ENCODE measurements at regions not wholly inside any gene's neighbourhood (a gene's known extent, or its start where the extent isn't known, plus 50 kb on each side); places are given as distances from the start of the nearest gene placed in this dataset.

DNA sequence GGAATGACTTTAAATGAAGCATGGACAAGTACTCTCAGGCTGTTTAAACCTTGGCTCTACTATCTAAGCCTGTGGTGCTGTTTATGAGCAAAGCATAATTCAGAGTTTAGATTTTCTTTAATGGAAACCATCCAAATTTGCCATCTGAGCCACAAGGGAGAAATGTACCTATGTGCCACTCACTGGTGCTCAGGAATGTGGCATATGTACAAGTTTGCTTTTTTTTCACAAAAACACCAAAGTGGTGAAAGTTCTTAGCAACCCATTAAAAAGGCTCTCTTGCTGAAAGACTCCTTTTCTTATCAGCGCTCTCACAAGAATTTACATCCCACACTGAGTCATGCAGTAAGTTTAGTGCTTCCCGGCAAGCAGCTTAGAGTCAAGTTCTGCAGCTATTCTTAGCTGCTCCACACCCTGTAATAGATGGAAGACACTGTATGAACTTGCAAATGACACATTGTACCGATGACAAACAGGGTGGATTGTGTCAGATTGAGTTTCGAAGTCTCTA is 57.3 kb upstream of the MLIP start:
- WGBS (ENCODE audit: low lambda C conversion rate), result 0% methylated on average over 4 of the region's 4 CpGs
- TF ChIP-seq MAX (IDR thresholded peaks at IDR 0.05; ENCODE audit: low read depth) (no peak), JUND (IDR thresholded peaks at IDR 0.05) (no peak), NRF1 (IDR thresholded peaks at IDR 0.05; ENCODE audit: low read depth, low read length) (no peak), IRF3 (IDR thresholded peaks at IDR 0.05; ENCODE audit: low read depth, low read length) (no peak), POLR2AphosphoS5 (IDR thresholded peaks at IDR 0.05; ENCODE audit: low read depth, low read length) (no peak), RAD21 (IDR thresholded peaks at IDR 0.05; ENCODE audit: low read length) (no peak), FOSL2 (IDR thresholded peaks at IDR 0.05; ENCODE audit: borderline replicate concordance, low read depth) (no peak; the same call in 1 of the 2 replicates), REST (IDR thresholded peaks at IDR 0.05; ENCODE audit: low read depth, low read length) (no peak), MEF2A (IDR thresholded peaks at IDR 0.05; ENCODE audit: borderline replicate concordance, low read depth) (no peak)
- TF ChIP-seq, protein P1, sequence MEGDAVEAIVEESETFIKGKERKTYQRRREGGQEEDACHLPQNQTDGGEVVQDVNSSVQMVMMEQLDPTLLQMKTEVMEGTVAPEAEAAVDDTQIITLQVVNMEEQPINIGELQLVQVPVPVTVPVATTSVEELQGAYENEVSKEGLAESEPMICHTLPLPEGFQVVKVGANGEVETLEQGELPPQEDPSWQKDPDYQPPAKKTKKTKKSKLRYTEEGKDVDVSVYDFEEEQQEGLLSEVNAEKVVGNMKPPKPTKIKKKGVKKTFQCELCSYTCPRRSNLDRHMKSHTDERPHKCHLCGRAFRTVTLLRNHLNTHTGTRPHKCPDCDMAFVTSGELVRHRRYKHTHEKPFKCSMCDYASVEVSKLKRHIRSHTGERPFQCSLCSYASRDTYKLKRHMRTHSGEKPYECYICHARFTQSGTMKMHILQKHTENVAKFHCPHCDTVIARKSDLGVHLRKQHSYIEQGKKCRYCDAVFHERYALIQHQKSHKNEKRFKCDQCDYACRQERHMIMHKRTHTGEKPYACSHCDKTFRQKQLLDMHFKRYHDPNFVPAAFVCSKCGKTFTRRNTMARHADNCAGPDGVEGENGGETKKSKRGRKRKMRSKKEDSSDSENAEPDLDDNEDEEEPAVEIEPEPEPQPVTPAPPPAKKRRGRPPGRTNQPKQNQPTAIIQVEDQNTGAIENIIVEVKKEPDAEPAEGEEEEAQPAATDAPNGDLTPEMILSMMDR (IDR thresholded peaks at IDR 0.05), result no peak
- Histone ChIP-seq H3K9ac (no peak overlapping the region), H3K4me1 (ENCODE audit: control insufficient read depth in 1 of 2, insufficient read depth in 2 of 2, low read depth in 1 of 2, low read length in 1 of 2) (no peaks in the 10 kb centered on the region; a peak in 1 of 4 replicates), H3K4me3 (ENCODE audit: low read depth in 2 of 2, low read length in 1 of 2) (peak overlapping the region in 1 of 2 experiments; percentile 40; a peak in 2 of 4 replicates), H3K9me3 (no peaks in the 10 kb centered on the region), H3K79me2 (ENCODE audit: insufficient read depth) (no peaks in the 10 kb centered on the region), H2AFZ (ENCODE audit: low read depth) (no peak overlapping the region), H3K27ac (ENCODE audit: low read depth in 2 of 2, low read length in 1 of 2) (peak overlapping the region in 1 of 2 experiments; percentile 64; a peak in 1 of 4 replicates), H3K9me2 (no peaks in the 10 kb centered on the region), H3K27me3 (ENCODE audit: insufficient read depth) (no peaks in the 10 kb centered on the region), H4K20me1 (ENCODE audit: insufficient read depth) (no peaks in the 10 kb centered on the region), H3K36me3 (replicated peaks in 1 of 2; ENCODE audit: control insufficient read depth in 1 of 2, insufficient read depth in 2 of 2, low read length in 1 of 2) (no peaks in the 10 kb centered on the region), H3F3A (replicated peaks; ENCODE audit: insufficient read depth) (no peaks in the 10 kb centered on the region), H3K4me2 (peak overlapping the region; percentile 65)
- no peak for DNase-seq
- CTCF ChIA-PET, result no interaction called here
- POLR2A ChIA-PET, result no interaction called here

DNA sequence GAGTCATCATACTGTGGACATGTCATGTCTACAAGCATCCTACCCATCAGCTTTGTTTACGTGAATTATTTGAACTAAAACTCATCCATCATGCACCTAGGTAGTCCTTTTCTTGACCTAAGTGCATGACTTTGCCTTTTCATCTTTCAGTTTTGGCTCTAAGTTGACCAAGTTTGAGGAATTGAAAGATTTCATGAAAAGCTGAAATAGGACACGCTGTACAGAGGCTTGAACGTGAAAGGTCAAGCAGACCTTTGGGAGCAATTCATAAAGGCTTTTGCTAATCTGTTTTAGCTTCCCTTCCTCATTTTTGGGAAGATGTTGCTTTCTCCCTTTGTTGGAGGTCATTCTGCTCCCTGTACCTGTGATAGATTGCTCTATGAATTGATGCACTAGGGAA is 55.1 kb upstream of the MLIP start:
- CTCF ChIA-PET, result no interaction called here
- POLR2A ChIA-PET, result no interaction called here
- WGBS (ENCODE audit: low lambda C conversion rate), result 6% methylated on average over 3 of the region's 3 CpGs
- TF ChIP-seq REST (IDR thresholded peaks at IDR 0.05; ENCODE audit: low read depth, low read length), result no peak
- TF ChIP-seq POLR2AphosphoS5 (IDR thresholded peaks at IDR 0.05; ENCODE audit: low read depth, low read length), result no peak
- TF ChIP-seq YY1 (IDR thresholded peaks at IDR 0.05; ENCODE audit: low read depth), result no peak
- TF ChIP-seq, protein P1 (IDR thresholded peaks at IDR 0.05), result no peak
- no peak for TF ChIP-seq RFX5 (IDR thresholded peaks at IDR 0.05; ENCODE audit: low read length)
- TF ChIP-seq NRF1 (IDR thresholded peaks at IDR 0.05; ENCODE audit: low read depth, low read length), result no peak
- TF ChIP-seq JUND (IDR thresholded peaks at IDR 0.05), result no peak
- no peak for TF ChIP-seq FOXM1 (IDR thresholded peaks at IDR 0.05; ENCODE audit: low read depth)

More for the DNA sequence above, 55.1 kb upstream of the MLIP start:
- no peaks in the 10 kb centered on the region for H4K20me1 ChIP-seq (ENCODE audit: insufficient read depth)
- H3K9me3 ChIP-seq, result no peaks in the 10 kb centered on the region
- no peak for DNase-seq
- no peaks in the 10 kb centered on the region for H3K27me3 ChIP-seq (ENCODE audit: insufficient read depth)
- no peaks in the 10 kb centered on the region for H3K79me2 ChIP-seq (ENCODE audit: insufficient read depth)
- no peaks in the 10 kb centered on the region for H3K36me3 ChIP-seq (replicated peaks in 1 of 2; ENCODE audit: control insufficient read depth in 1 of 2, insufficient read depth in 2 of 2, low read length in 1 of 2)
- H3F3A ChIP-seq (replicated peaks; ENCODE audit: insufficient read depth), result no peaks in the 10 kb centered on the region
- no peak overlapping the region for H2AFZ ChIP-seq (ENCODE audit: low read depth)
- no peaks in the 10 kb centered on the region for H3K9me2 ChIP-seq
- H3K4me1 ChIP-seq (ENCODE audit: control insufficient read depth in 1 of 2, insufficient read depth in 2 of 2, low read depth in 1 of 2, low read length in 1 of 2), result peaks cover 0 to 8% of the 10 kb centered on the region in 2 experiments; a peak in 2 of 4 replicates
- H3K27ac ChIP-seq (ENCODE audit: low read depth in 2 of 2, low read length in 1 of 2), result no peak overlapping the region
- no peak overlapping the region for H3K4me3 ChIP-seq (ENCODE audit: low read depth in 2 of 2, low read length in 1 of 2)
- no peak overlapping the region for H3K4me2 ChIP-seq
- H3K9ac ChIP-seq, result no peak overlapping the region
